Medulla oblongata (tissue), 1 donor: ENCODE measurements at regions not wholly inside any gene's neighbourhood (a gene's known extent, or its start where the extent isn't known, plus 50 kb on each side); places are given as distances from the start of the nearest gene placed in this dataset.
"Not testable (repeated sequence)": the region's sequence is repeated elsewhere in the genome, so short reads cannot be mapped to it uniquely, and the experiment has no call there.

Experiments
- DNase-seq: peaks from one replicate; pipeline ENCODE4 v3.0.0-alpha.2; 2015; ENCODE audit errors: extremely low spot score

DNA sequence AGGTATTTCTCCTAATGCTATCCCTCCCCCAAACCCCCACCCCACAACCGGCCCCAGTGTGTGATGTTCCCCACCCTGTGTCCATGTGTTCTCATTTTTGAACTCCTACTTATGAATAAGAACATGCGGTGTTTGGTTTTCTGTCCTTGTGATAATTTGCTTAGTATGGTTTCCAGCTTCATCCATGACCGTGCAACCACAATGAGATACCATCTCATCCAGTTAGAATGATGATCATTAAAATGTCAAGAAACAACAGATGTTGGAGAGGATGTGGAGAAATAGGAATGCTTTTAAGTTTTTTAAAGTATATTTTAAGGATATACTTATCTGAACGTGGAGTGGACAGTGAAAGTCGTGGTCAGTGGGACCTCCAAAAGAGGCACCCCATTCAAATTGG, 745.0 kb upstream of the AMELY start:
- DNase-seq: no peak

GRCh38 chrY:7654985-7655384, 743.4 kb upstream of the AMELY start:
- no peak for DNase-seq

DNA sequence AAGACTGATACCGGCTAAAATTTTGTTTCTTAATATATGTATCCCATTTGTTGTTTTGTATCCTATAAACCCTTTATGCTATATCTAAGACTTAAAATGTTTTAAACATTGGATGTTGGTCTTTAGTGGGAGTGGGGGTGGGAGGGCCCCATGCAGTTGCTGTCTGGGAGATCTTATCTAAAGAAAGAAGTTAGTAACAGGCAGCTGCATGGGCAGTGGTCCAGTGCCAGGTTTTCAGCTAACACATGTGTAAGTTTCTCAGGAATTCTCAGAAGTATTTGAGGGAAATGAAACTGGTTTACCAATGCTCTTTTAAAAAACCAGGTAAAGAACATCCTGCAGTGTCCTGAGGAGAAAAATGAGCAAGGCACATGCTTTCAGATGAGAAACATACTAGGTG, 738.3 kb upstream of the AMELY start:
- DNase-seq: not testable (repeated sequence)
